ENCODE measurements at regions not wholly inside any gene's neighbourhood (a gene's known extent, or its start where the extent isn't known, plus 50 kb on each side); places are given as distances from the start of the nearest gene placed in this dataset.

GRCh38 chr20:60518022-60518421, 559.8 kb downstream of the CDH26 start:
- Histone ChIP-seq H3K9me3 (no peaks in the 10 kb centered on the region), H3K27ac (no peak overlapping the region), H3K27me3 (no peaks in the 10 kb centered on the region), H3K4me3 (no peak overlapping the region), H3K4me1 (no peaks in the 10 kb centered on the region), H3K36me3 (no peaks in the 10 kb centered on the region)
- TF ChIP-seq CTCF (IDR thresholded peaks at IDR 0.05) = no peak
- no peak for DNase-seq (ENCODE audit: low spot score in 2 of 2)
- intact Hi-C loops (cut with DNase I) = no loop called here

- H3K27ac ChIP-seq = no peak overlapping the region
- no peak for TF ChIP-seq CTCF (IDR thresholded peaks at IDR 0.05)
- intact Hi-C loops (cut with DNase I) = no loop called here
Measured at GRCh38 chr20:60525397-60525796, 567.2 kb downstream of the CDH26 start.

GRCh38 chr20:60527656-60528055, 569.4 kb downstream of the CDH26 start:
- intact Hi-C loops (cut with DNase I) = no loop called here
- Histone ChIP-seq H3K27me3 (no peaks in the 10 kb centered on the region), H3K27ac (no peak overlapping the region), H3K36me3 (no peaks in the 10 kb centered on the region), H3K4me1 (no peaks in the 10 kb centered on the region), H3K4me3 (no peak overlapping the region), H3K9me3 (no peaks in the 10 kb centered on the region)
- no peak for DNase-seq (ENCODE audit: low spot score in 2 of 2)
- no peak for TF ChIP-seq CTCF (IDR thresholded peaks at IDR 0.05)

More at GRCh38 chr20:60525397-60525796, 567.2 kb downstream of the CDH26 start:
- H3K4me1 ChIP-seq = no peaks in the 10 kb centered on the region
- no peak for DNase-seq (ENCODE audit: low spot score in 2 of 2)
- no peaks in the 10 kb centered on the region for H3K27me3 ChIP-seq
- no peaks in the 10 kb centered on the region for H3K36me3 ChIP-seq
- no peak overlapping the region for H3K4me3 ChIP-seq
- no peaks in the 10 kb centered on the region for H3K9me3 ChIP-seq

- Histone ChIP-seq H3K4me1 (no peaks in the 10 kb centered on the region), H3K9me3 (no peaks in the 10 kb centered on the region), H3K4me3 (no peak overlapping the region), H3K27ac (no peak overlapping the region), H3K36me3 (no peaks in the 10 kb centered on the region), H3K27me3 (no peaks in the 10 kb centered on the region)
- no peak for DNase-seq (ENCODE audit: low spot score in 2 of 2)
- intact Hi-C loops (cut with DNase I) = no loop called here
- TF ChIP-seq CTCF (IDR thresholded peaks at IDR 0.05) = no peak
Measured at GRCh38 chr20:60528141-60528540, 569.9 kb downstream of the CDH26 start.

- no peak for TF ChIP-seq CTCF (IDR thresholded peaks at IDR 0.05)
- intact Hi-C loops (cut with DNase I) = no loop called here
- H3K36me3 ChIP-seq = no peaks in the 10 kb centered on the region
- DNase-seq (ENCODE audit: low spot score in 2 of 2) = no peak
- no peaks in the 10 kb centered on the region for H3K4me1 ChIP-seq
- no peak overlapping the region for H3K4me3 ChIP-seq
- H3K27ac ChIP-seq = no peak overlapping the region
- no peaks in the 10 kb centered on the region for H3K9me3 ChIP-seq
- no peaks in the 10 kb centered on the region for H3K27me3 ChIP-seq
Measured at GRCh38 chr20:60529149-60529548, 570.9 kb downstream of the CDH26 start.

GRCh38 chr20:60535211-60535610, 577.0 kb downstream of the CDH26 start:
- Histone ChIP-seq H3K27ac (no peak overlapping the region), H3K27me3 (no peaks in the 10 kb centered on the region), H3K9me3 (no peaks in the 10 kb centered on the region), H3K4me3 (no peak overlapping the region), H3K36me3 (no peaks in the 10 kb centered on the region), H3K4me1 (no peaks in the 10 kb centered on the region)
- no peak for DNase-seq (ENCODE audit: low spot score in 2 of 2)
- intact Hi-C loops (cut with DNase I) = no loop called here
- no peak for TF ChIP-seq CTCF (IDR thresholded peaks at IDR 0.05)

All from ascending aorta (tissue), 2 donors.